ENCODE measurements at regions not wholly inside any gene's neighbourhood (a gene's known extent, or its start where the extent isn't known, plus 50 kb on each side); places are given as distances from the start of the nearest gene placed in this dataset.

DNA sequence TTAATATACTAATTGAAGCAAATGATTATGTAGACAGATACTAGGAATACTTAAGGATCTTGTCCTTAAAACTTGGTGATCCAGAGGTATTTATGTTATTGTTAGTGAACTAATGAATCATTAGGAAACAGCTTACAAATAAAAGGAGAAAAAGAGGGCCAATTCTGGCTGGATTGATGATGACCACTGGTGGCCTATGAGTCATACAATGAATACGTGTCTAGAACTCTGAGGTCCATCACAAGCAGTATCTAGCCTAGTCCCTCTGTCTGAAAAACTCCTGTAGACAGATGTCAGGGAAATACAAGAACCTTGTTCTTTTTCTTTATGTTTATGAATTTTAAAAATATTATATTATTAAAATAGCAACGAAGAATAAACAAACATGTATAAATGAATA lies 51.7 kb upstream of the RTL1 start:
- CTCF ChIA-PET = no interaction called here
- Histone ChIP-seq H3K9me3 (ENCODE audit: control insufficient read depth, insufficient read depth, low read depth, low read length) (no peaks in the 10 kb centered on the region), H3K36me3 (ENCODE audit: control insufficient read depth, insufficient read depth, low read length) (peaks cover 3% of the 10 kb centered on the region; the same call in 1 of the 2 replicates), H3K4me3 (ENCODE audit: low read depth in 2 of 2, low read length in 2 of 2) (no peak overlapping the region), H3K27ac (ENCODE audit: low read length) (no peak overlapping the region), H3K4me1 (ENCODE audit: control insufficient read depth, insufficient read depth, low read length) (no peaks in the 10 kb centered on the region), H3K27me3 (ENCODE audit: control insufficient read depth, insufficient read depth, low read length) (no peaks in the 10 kb centered on the region)
- POLR2A ChIA-PET = no interaction called here
- no TSS peak for BruUV-seq (replicated peaks)
- intact Hi-C loops (cut with micrococcal nuclease; ENCODE audit: unreplicated experiment) = no loop called here
- DNase-seq (ENCODE audit: low read depth, low spot score) (no peak), ATAC-seq (no peak)
- in situ Hi-C loops (cut with HindIII; ENCODE audit: low pct_unique_long_range_greater_than_20kb, low sequenced_read_pairs) = no loop called here
- TF ChIP-seq TCF7L2 (IDR thresholded peaks at IDR 0.05; ENCODE audit: low read depth, low read length) = no peak
- TF ChIP-seq, protein P1, sequence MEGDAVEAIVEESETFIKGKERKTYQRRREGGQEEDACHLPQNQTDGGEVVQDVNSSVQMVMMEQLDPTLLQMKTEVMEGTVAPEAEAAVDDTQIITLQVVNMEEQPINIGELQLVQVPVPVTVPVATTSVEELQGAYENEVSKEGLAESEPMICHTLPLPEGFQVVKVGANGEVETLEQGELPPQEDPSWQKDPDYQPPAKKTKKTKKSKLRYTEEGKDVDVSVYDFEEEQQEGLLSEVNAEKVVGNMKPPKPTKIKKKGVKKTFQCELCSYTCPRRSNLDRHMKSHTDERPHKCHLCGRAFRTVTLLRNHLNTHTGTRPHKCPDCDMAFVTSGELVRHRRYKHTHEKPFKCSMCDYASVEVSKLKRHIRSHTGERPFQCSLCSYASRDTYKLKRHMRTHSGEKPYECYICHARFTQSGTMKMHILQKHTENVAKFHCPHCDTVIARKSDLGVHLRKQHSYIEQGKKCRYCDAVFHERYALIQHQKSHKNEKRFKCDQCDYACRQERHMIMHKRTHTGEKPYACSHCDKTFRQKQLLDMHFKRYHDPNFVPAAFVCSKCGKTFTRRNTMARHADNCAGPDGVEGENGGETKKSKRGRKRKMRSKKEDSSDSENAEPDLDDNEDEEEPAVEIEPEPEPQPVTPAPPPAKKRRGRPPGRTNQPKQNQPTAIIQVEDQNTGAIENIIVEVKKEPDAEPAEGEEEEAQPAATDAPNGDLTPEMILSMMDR (IDR thresholded peaks at IDR 0.05) = no peak
- TF ChIP-seq, protein P2, sequence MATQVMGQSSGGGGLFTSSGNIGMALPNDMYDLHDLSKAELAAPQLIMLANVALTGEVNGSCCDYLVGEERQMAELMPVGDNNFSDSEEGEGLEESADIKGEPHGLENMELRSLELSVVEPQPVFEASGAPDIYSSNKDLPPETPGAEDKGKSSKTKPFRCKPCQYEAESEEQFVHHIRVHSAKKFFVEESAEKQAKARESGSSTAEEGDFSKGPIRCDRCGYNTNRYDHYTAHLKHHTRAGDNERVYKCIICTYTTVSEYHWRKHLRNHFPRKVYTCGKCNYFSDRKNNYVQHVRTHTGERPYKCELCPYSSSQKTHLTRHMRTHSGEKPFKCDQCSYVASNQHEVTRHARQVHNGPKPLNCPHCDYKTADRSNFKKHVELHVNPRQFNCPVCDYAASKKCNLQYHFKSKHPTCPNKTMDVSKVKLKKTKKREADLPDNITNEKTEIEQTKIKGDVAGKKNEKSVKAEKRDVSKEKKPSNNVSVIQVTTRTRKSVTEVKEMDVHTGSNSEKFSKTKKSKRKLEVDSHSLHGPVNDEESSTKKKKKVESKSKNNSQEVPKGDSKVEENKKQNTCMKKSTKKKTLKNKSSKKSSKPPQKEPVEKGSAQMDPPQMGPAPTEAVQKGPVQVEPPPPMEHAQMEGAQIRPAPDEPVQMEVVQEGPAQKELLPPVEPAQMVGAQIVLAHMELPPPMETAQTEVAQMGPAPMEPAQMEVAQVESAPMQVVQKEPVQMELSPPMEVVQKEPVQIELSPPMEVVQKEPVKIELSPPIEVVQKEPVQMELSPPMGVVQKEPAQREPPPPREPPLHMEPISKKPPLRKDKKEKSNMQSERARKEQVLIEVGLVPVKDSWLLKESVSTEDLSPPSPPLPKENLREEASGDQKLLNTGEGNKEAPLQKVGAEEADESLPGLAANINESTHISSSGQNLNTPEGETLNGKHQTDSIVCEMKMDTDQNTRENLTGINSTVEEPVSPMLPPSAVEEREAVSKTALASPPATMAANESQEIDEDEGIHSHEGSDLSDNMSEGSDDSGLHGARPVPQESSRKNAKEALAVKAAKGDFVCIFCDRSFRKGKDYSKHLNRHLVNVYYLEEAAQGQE (IDR thresholded peaks at IDR 0.05; ENCODE audit: insufficient read depth in 1 of 2, low read depth in 2 of 2, low read length in 1 of 2) = no peak
- TF ChIP-seq POLR2AphosphoS5 (IDR thresholded peaks at IDR 0.05; ENCODE audit: low read depth, low read length) = no peak
- no peak for TF ChIP-seq SIN3A (IDR thresholded peaks at IDR 0.05; ENCODE audit: borderline replicate concordance, insufficient read depth, low read depth, low read length)

DNA sequence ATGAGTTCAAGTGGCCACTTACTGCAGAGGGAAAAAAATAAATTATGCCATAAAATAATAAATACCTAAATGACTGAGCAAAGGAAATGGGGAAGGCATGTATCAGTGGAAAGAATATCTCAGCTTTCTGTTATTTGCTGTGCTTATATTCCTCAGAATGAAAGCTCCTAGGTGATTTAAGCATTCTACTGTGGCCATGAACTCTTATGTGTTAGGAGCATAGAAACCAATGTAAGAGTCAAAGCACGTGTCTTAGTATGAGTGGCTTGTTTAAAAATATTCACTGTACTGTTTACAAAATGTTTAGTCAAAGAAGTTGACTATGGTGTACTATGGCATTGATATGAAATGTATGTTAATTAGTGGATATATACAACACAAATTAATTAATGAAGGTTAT lies 59.0 kb upstream of the RTL1 start:
- no peak for DNase-seq (ENCODE audit: low read depth, low spot score)
- Histone ChIP-seq H3K4me1 (ENCODE audit: control insufficient read depth, insufficient read depth, low read length) (no peaks in the 10 kb centered on the region), H3K4me3 (ENCODE audit: low read depth in 2 of 2, low read length in 2 of 2) (no peak overlapping the region), H3K27me3 (ENCODE audit: control insufficient read depth, insufficient read depth, low read length) (no peaks in the 10 kb centered on the region), H3K36me3 (ENCODE audit: control insufficient read depth, insufficient read depth, low read length) (peaks cover 3% of the 10 kb centered on the region; the same call in 1 of the 2 replicates), H3K27ac (ENCODE audit: low read length) (no peak overlapping the region), H3K9me3 (ENCODE audit: control insufficient read depth, insufficient read depth, low read depth, low read length) (no peaks in the 10 kb centered on the region)
- ATAC-seq = no peak
- ChIA-PET POLR2A (no interaction called here), CTCF (no interaction called here)
- in situ Hi-C loops (cut with HindIII; ENCODE audit: low pct_unique_long_range_greater_than_20kb, low sequenced_read_pairs) (no loop called here), intact Hi-C loops (cut with micrococcal nuclease; ENCODE audit: unreplicated experiment) (no loop called here)
- no TSS peak for BruUV-seq (replicated peaks)
- TF ChIP-seq, protein P1 (IDR thresholded peaks at IDR 0.05) = no peak
- TF ChIP-seq POLR2AphosphoS5 (IDR thresholded peaks at IDR 0.05; ENCODE audit: low read depth, low read length) (no peak), SIN3A (IDR thresholded peaks at IDR 0.05; ENCODE audit: borderline replicate concordance, insufficient read depth, low read depth, low read length) (no peak), TCF7L2 (IDR thresholded peaks at IDR 0.05; ENCODE audit: low read depth, low read length) (no peak)
- TF ChIP-seq, protein P2 (IDR thresholded peaks at IDR 0.05; ENCODE audit: insufficient read depth in 1 of 2, low read depth in 2 of 2, low read length in 1 of 2) = no peak

Measured in Panc1 (cell line).